ENCODE measurements at regions not wholly inside any gene's neighbourhood (a gene's known extent, or its start where the extent isn't known, plus 50 kb on each side); places are given as distances from the start of the nearest gene placed in this dataset.

DNA sequence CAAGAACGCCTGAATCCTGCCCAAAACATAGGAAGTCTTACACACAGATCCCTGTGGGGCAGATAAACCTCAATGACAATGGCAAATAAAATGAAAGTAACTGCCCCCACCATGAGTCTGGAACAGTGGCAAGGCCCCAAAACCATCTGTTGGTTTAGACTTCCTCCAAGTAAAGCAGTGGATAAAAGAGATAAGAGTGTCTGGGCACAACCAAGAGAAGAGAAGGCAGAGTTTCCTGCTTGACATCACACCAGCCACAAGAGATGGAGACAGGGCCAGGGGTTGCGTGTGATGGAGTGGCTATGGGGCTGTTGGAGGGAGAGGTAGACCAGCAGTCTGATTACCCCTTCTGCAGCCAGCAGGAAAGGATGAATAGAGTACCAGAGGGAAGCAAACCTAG lies 212.1 kb upstream of the POU3F3 start:
- H3K36me3 Mint-ChIP-seq: no peaks in the 10 kb centered on the region
- H3K27ac ChIP-seq (ENCODE audit: low read depth in 1 of 2, low read length in 2 of 2): no peak overlapping the region
- H3K4me2 ChIP-seq (replicated peaks; ENCODE audit: extremely low read depth, low read length, poor library complexity, severe bottlenecking): no peak overlapping the region
- TF ChIP-seq, protein P1, sequence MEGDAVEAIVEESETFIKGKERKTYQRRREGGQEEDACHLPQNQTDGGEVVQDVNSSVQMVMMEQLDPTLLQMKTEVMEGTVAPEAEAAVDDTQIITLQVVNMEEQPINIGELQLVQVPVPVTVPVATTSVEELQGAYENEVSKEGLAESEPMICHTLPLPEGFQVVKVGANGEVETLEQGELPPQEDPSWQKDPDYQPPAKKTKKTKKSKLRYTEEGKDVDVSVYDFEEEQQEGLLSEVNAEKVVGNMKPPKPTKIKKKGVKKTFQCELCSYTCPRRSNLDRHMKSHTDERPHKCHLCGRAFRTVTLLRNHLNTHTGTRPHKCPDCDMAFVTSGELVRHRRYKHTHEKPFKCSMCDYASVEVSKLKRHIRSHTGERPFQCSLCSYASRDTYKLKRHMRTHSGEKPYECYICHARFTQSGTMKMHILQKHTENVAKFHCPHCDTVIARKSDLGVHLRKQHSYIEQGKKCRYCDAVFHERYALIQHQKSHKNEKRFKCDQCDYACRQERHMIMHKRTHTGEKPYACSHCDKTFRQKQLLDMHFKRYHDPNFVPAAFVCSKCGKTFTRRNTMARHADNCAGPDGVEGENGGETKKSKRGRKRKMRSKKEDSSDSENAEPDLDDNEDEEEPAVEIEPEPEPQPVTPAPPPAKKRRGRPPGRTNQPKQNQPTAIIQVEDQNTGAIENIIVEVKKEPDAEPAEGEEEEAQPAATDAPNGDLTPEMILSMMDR (IDR thresholded peaks at IDR 0.05): no peak
- no peaks in the 10 kb centered on the region for H3K36me3 ChIP-seq (replicated peaks in 1 of 2; ENCODE audit: control insufficient read depth in 1 of 2, insufficient read depth in 2 of 2, low read length in 2 of 2)
- intact Hi-C loops (cut with micrococcal nuclease): no loop called here
- no peaks in the 10 kb centered on the region for H3K27me3 ChIP-seq (ENCODE audit: control insufficient read depth in 2 of 2, insufficient read depth in 2 of 2, low read length in 2 of 2)
- H3K4me3 ChIP-seq (replicated peaks in 1 of 3; ENCODE audit: low read depth in 2 of 3, low read length in 3 of 3): no peak overlapping the region
- H3K9ac ChIP-seq (ENCODE audit: insufficient read depth, low read length, poor library complexity, severe bottlenecking): no peak overlapping the region
- no peak for DNase-seq
- H3K4me3 Mint-ChIP-seq: no peak overlapping the region
- H3K79me2 ChIP-seq (ENCODE audit: insufficient read depth, low read length): no peaks in the 10 kb centered on the region
- H3K9me3 Mint-ChIP-seq: peaks cover 0 to 3% (median 0%) of the 10 kb centered on the region in 7 donors
- H3K27ac Mint-ChIP-seq: no peak overlapping the region
- no peaks in the 10 kb centered on the region for H3K9me3 ChIP-seq (replicated peaks in 1 of 2; ENCODE audit: control insufficient read depth in 1 of 2, insufficient read depth in 1 of 2, low read length in 2 of 2)
- peaks cover 1% of the 10 kb centered on the region for H3K4me1 Mint-ChIP-seq
- no peaks in the 10 kb centered on the region for H4K20me1 ChIP-seq (ENCODE audit: insufficient read depth, low read length)
- no peaks in the 10 kb centered on the region for H3K4me1 ChIP-seq (ENCODE audit: control insufficient read depth in 1 of 2, insufficient read depth in 2 of 2, low read length in 2 of 2)
- no peak overlapping the region for H2AFZ ChIP-seq (ENCODE audit: insufficient read depth, low read depth, low read length, poor library complexity, severe bottlenecking)
- 0% methylated on average over 1 of the region's 2 CpGs for WGBS (ENCODE audit: insufficient coverage)
- no peaks in the 10 kb centered on the region for H3K27me3 Mint-ChIP-seq (ENCODE audit: low read depth in 3 of 3)

DNA sequence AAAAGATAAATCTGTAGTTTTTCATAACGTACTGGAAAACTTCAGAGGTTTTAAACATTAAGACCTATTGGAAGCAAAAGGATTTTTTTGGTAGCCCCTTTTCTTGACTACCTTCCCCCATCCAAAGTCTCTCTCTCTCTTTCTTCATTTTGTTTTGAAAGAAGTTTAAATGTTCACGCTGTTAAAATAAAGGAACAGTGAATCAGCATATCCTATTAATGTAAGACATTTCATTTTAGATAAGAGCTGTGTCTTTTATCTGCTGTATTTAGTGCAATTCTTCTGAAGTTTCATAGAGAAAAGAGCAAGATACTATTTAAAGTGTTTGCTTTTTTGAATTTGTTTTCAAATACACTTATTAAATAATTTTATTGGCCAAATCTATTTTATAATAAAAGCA lies 205.5 kb upstream of the POU3F3 start:
- Histone ChIP-seq H2AFZ (ENCODE audit: insufficient read depth, low read depth, low read length, poor library complexity, severe bottlenecking) (no peak overlapping the region), H3K4me2 (replicated peaks; ENCODE audit: extremely low read depth, low read length, poor library complexity, severe bottlenecking) (no peak overlapping the region), H4K20me1 (ENCODE audit: insufficient read depth, low read length) (no peaks in the 10 kb centered on the region), H3K4me1 (ENCODE audit: control insufficient read depth in 1 of 2, insufficient read depth in 2 of 2, low read length in 2 of 2) (peaks cover 11 to 15% of the 10 kb centered on the region in 2 donors), H3K9me3 (replicated peaks in 1 of 2; ENCODE audit: control insufficient read depth in 1 of 2, insufficient read depth in 1 of 2, low read length in 2 of 2) (no peaks in the 10 kb centered on the region), H3K27me3 (ENCODE audit: control insufficient read depth in 2 of 2, insufficient read depth in 2 of 2, low read length in 2 of 2) (no peaks in the 10 kb centered on the region), H3K36me3 (replicated peaks in 1 of 2; ENCODE audit: control insufficient read depth in 1 of 2, insufficient read depth in 2 of 2, low read length in 2 of 2) (no peaks in the 10 kb centered on the region), H3K79me2 (ENCODE audit: insufficient read depth, low read length) (no peaks in the 10 kb centered on the region), H3K4me3 (replicated peaks in 1 of 3; ENCODE audit: low read depth in 2 of 3, low read length in 3 of 3) (no peak overlapping the region), H3K9ac (ENCODE audit: insufficient read depth, low read length, poor library complexity, severe bottlenecking) (no peak overlapping the region), H3K27ac (ENCODE audit: low read depth in 1 of 2, low read length in 2 of 2) (no peak overlapping the region)
- DNase-seq: peak in 1 of 3 donors; percentile 2
- Mint-ChIP-seq H3K27me3 (ENCODE audit: low read depth in 3 of 3) (no peaks in the 10 kb centered on the region), H3K27ac (no peak overlapping the region), H3K9me3 (peaks cover 0 to 3% (median 0%) of the 10 kb centered on the region in 7 donors), H3K4me3 (no peak overlapping the region), H3K4me1 (peaks cover 27% of the 10 kb centered on the region), H3K36me3 (no peaks in the 10 kb centered on the region)
- TF ChIP-seq, protein P1 (IDR thresholded peaks at IDR 0.05): no peak
- intact Hi-C loops (cut with micrococcal nuclease): no loop called here
- WGBS (ENCODE audit: insufficient coverage): no CpG with 5 or more reads among the region's 2 CpGs
